ENCODE measurements at regions not wholly inside any gene's neighbourhood (a gene's known extent, or its start where the extent isn't known, plus 50 kb on each side); places are given as distances from the start of the nearest gene placed in this dataset.

DNA sequence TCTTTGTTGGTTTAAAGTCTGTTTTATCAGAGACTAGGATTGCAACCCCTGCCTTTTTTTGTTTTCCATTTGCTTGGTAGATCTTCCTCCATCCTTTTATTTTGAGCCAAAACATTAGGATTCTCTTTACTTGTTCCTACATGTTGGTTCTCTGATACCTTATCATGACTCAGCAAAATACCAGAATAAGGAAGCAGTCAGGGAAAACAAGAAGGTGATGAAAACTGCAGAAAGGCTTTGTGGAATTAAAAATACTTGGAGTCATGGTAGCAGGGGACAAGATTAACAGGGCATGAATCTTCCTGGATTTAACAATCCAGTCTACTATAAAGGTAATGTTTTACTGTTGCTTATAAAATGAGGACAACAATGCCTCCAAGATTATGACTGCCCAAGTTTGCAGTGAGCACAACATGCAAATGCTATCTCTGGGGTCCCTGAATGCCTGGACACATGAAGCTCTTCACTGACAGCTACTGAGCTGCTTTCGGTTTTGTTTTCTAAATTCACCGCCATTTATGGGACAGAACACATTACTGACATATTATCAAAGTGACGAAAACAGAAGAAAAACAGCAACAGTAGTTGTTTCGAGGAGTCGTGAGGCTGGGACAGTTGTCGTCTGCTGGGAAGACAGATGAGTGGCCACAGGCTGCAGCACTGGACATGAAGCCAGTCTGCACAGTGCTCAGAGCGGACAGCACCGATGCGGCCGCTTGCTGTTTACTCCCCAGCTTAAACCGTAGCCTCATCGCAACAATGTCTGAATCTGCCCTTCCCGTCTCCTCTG is 174.5 kb upstream of the DKK2 start:
- no peak for DNase-seq (ENCODE audit: low read depth, low spot score)
- CTCF ChIA-PET: interaction anchor here (1.4 kb wide), 1 partner anchor 26 kb away, joined by 3 read pairs; no protein-coding TSS in a partner anchor

DNA sequence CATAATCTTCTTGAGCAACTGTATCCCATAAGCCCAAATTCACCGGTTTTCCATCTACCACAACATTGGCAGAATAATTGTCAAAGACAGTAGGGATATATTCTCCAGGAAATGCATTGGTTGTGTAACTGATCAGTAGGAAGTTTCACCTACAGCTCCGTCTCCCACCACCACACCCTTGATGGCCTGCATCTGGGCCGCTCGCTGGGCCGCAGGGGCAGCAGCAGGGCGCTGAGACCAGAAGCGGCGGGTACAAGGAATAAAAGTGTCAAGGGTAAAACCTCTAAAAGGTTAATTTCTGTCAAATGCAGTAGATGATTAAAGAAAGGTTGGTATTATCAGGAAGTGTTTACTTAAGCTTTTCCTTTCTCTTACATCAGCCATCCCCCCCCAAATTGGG is 167.6 kb upstream of the DKK2 start:
- ChIA-PET CTCF (no interaction called here), POLR2A (no interaction called here)

More for the DNA sequence above, 174.5 kb upstream of the DKK2 start:
- POLR2A ChIA-PET: no interaction called here
- H3K4me3 ChIP-seq (ENCODE audit: low read depth, low read length): no peak overlapping the region
- TF ChIP-seq, protein P1, sequence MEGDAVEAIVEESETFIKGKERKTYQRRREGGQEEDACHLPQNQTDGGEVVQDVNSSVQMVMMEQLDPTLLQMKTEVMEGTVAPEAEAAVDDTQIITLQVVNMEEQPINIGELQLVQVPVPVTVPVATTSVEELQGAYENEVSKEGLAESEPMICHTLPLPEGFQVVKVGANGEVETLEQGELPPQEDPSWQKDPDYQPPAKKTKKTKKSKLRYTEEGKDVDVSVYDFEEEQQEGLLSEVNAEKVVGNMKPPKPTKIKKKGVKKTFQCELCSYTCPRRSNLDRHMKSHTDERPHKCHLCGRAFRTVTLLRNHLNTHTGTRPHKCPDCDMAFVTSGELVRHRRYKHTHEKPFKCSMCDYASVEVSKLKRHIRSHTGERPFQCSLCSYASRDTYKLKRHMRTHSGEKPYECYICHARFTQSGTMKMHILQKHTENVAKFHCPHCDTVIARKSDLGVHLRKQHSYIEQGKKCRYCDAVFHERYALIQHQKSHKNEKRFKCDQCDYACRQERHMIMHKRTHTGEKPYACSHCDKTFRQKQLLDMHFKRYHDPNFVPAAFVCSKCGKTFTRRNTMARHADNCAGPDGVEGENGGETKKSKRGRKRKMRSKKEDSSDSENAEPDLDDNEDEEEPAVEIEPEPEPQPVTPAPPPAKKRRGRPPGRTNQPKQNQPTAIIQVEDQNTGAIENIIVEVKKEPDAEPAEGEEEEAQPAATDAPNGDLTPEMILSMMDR (IDR thresholded peaks at IDR 0.05; ENCODE audit: insufficient read depth, low read length, missing control alignments): no peak

DNA sequence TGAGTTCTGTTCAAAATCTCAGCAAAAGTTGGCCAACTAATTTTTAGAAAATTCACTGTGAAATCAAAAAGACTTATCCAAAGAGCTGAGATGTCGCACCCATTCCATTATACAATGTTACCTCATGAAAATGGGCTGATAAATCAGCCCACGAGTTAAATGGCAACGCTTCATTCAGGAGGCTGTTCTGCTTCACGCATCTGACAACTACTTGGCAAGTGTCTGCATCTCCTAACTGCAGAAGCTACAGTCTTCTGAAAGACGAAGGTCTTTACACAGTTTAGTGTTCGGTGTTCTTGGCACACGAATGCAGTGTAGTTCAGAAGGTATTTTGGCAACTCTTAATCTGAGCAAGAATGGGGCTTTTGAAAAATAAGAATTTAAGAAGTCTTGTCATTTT is 166.6 kb upstream of the DKK2 start:
- no peak overlapping the region for H3K4me3 ChIP-seq (ENCODE audit: low read depth, low read length)
- CTCF ChIA-PET: interaction anchor here (1.1 kb wide), 1 partner anchor 15 kb away, joined by 3 read pairs; no protein-coding TSS in a partner anchor
- POLR2A ChIA-PET: no interaction called here
- no peak for DNase-seq (ENCODE audit: low read depth, low spot score)
- TF ChIP-seq, protein P1 (IDR thresholded peaks at IDR 0.05; ENCODE audit: insufficient read depth, low read length, missing control alignments): no peak

More for the DNA sequence above, 167.6 kb upstream of the DKK2 start:
- DNase-seq (ENCODE audit: low read depth, low spot score): no peak
- TF ChIP-seq, protein P1 (IDR thresholded peaks at IDR 0.05; ENCODE audit: insufficient read depth, low read length, missing control alignments): no peak
- H3K4me3 ChIP-seq (ENCODE audit: low read depth, low read length): no peak overlapping the region

DNA sequence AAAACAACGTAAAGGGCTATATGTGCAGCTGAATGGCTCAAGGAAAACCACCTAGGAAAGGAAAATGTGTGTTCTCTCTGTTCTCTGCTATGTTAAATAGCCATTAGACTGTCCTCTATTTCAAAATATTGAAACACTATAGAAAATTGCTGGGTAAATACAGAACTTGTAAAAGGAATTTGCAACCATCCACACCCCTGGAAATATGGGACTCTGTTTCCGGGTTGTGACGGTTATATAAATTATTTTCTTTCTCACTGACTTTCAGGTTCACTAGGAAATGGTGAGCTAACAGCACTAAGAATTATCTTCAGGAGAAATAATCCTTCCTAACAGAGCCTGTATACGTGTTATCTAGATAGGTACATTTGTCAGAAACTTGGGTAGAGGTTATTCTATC is 161.0 kb upstream of the DKK2 start:
- ChIA-PET POLR2A (no interaction called here), CTCF (interaction anchor here (1.7 kb wide), 1 partner anchor 14 kb away, joined by 5 read pairs; no protein-coding TSS in a partner anchor)
- TF ChIP-seq, protein P1 (IDR thresholded peaks at IDR 0.05; ENCODE audit: insufficient read depth, low read length, missing control alignments): no peak
- no peak for DNase-seq (ENCODE audit: low read depth, low spot score)
- no peak overlapping the region for H3K4me3 ChIP-seq (ENCODE audit: low read depth, low read length)

DNA sequence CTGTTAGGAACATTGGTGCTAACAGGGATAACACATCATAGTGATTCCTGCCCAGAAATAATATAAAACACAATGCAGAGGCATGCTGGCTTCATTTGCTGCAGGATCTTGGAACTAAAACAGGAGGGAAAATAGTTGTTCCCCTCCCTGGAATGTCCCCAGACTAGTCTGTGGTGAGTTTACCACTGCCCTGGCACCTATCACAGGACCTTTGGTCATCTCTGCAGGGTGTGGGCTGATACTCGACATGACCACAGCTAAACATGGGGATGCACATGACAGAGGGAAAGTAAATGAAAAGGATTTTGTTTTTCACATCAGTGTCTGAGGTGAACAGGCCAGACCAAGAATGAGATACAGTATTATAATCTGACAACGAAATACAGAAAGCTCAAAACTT is 160.2 kb upstream of the DKK2 start:
- ChIA-PET POLR2A (no interaction called here), CTCF (interaction anchor here (1.7 kb wide), 1 partner anchor 14 kb away, joined by 5 read pairs; no protein-coding TSS in a partner anchor)
- DNase-seq (ENCODE audit: low read depth, low spot score): no peak
- TF ChIP-seq, protein P1 (IDR thresholded peaks at IDR 0.05; ENCODE audit: insufficient read depth, low read length, missing control alignments): no peak
- no peak overlapping the region for H3K4me3 ChIP-seq (ENCODE audit: low read depth, low read length)

DNA sequence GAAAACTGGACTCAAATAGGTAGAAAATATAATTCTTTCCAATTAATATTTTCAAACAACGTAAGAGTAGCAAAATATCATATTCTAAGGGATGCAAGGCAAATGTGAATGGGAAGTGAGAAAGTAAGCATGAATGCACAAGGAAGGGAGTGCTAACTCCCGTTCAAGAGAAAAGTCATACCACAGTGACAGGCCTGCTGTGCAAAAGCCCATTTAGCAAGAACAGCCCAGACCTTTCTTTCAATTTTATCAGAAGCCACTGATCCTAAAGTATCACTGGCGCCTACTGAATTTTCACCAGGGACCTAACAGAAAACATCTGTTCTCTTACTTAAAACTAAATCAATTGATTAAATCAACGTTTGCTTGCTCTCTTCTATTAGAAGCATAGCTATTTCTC is 157.9 kb upstream of the DKK2 start:
- ChIA-PET CTCF (no interaction called here), POLR2A (no interaction called here)
- no peak overlapping the region for H3K4me3 ChIP-seq (ENCODE audit: low read depth, low read length)
- TF ChIP-seq, protein P1 (IDR thresholded peaks at IDR 0.05; ENCODE audit: insufficient read depth, low read length, missing control alignments): no peak
- no peak for DNase-seq (ENCODE audit: low read depth, low spot score)
